Nephron progenitor cell (in vitro differentiated cells): ENCODE measurements at regions not wholly inside any gene's neighbourhood (a gene's known extent, or its start where the extent isn't known, plus 50 kb on each side); places are given as distances from the start of the nearest gene placed in this dataset.
A peak's percentile ranks its signal among the peaks of the same experiment; 100 is the strongest.

Source experiments
- DNase-seq: peaks from one replicate; pipeline ENCODE4 v3.0.0; 2021
- H3K27ac Mint-ChIP-seq: 2 replicates; pipeline ENCODE4 v1.8.0; 2021; ENCODE audit warnings: mild to moderate bottlenecking, moderate library complexity, mixed read lengths
- H3K27me3 Mint-ChIP-seq: 2 replicates; pipeline ENCODE4 v1.8.0; 2021; ENCODE audit warnings: mild to moderate bottlenecking, low read depth, mixed read lengths; ENCODE audit not compliant: poor library complexity
- H3K36me3 Mint-ChIP-seq: 2 replicates; pipeline ENCODE4 v1.8.0; 2021; ENCODE audit warnings: low read depth, mixed read lengths
- H3K4me1 Mint-ChIP-seq: 2 replicates; pipeline ENCODE4 v1.8.0; 2021; ENCODE audit warnings: mixed read lengths
- H3K4me3 Mint-ChIP-seq: 2 replicates; pipeline ENCODE4 v1.8.0; 2021; ENCODE audit warnings: mild to moderate bottlenecking, moderate library complexity, mixed read lengths
- H3K9me3 Mint-ChIP-seq: 2 replicates; pipeline ENCODE4 v1.8.0; 2021; ENCODE audit warnings: mild to moderate bottlenecking, moderate library complexity, mixed read lengths
- TF ChIP-seq, protein P1 (sequence below): fragments of 200-600 bp; sonication (generic); IDR thresholded peaks from 2 replicates; pipeline ENCODE4 v1.5.0; 2021; ENCODE audit warnings: antibody characterized with exemption

GRCh38 chr6:148273962-148274752 is 68.5 kb upstream of the SASH1 start:
- Mint-ChIP-seq H3K36me3 (no peaks in the 10 kb centered on the region), H3K4me3 (no peak overlapping the region), H3K4me1 (peaks cover 8% of the 10 kb centered on the region), H3K27me3 (no peaks in the 10 kb centered on the region), H3K27ac (no peak overlapping the region), H3K9me3 (no peaks in the 10 kb centered on the region)
- TF ChIP-seq, protein P1, sequence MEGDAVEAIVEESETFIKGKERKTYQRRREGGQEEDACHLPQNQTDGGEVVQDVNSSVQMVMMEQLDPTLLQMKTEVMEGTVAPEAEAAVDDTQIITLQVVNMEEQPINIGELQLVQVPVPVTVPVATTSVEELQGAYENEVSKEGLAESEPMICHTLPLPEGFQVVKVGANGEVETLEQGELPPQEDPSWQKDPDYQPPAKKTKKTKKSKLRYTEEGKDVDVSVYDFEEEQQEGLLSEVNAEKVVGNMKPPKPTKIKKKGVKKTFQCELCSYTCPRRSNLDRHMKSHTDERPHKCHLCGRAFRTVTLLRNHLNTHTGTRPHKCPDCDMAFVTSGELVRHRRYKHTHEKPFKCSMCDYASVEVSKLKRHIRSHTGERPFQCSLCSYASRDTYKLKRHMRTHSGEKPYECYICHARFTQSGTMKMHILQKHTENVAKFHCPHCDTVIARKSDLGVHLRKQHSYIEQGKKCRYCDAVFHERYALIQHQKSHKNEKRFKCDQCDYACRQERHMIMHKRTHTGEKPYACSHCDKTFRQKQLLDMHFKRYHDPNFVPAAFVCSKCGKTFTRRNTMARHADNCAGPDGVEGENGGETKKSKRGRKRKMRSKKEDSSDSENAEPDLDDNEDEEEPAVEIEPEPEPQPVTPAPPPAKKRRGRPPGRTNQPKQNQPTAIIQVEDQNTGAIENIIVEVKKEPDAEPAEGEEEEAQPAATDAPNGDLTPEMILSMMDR: no peak
- DNase-seq: no peak

GRCh38 chr6:148274809-148275208 is 67.8 kb upstream of the SASH1 start:
- Mint-ChIP-seq H3K27ac (no peak overlapping the region), H3K27me3 (no peaks in the 10 kb centered on the region), H3K36me3 (no peaks in the 10 kb centered on the region), H3K9me3 (no peaks in the 10 kb centered on the region), H3K4me3 (no peak overlapping the region), H3K4me1 (peaks cover 8% of the 10 kb centered on the region)
- TF ChIP-seq, protein P1: no peak
- no peak for DNase-seq

GRCh38 chr6:148285205-148285604 is 57.4 kb upstream of the SASH1 start:
- Mint-ChIP-seq H3K4me1 (peaks cover 46% of the 10 kb centered on the region), H3K36me3 (no peaks in the 10 kb centered on the region), H3K27ac (no peak overlapping the region), H3K27me3 (no peaks in the 10 kb centered on the region), H3K4me3 (no peak overlapping the region), H3K9me3 (peaks cover 3% of the 10 kb centered on the region)
- no peak for DNase-seq
- TF ChIP-seq, protein P1: no peak

- H3K4me1 Mint-ChIP-seq: peaks cover 54% of the 10 kb centered on the region
- TF ChIP-seq, protein P1: no peak
- H3K27ac Mint-ChIP-seq: peak overlapping the region; percentile 48
- no peak for DNase-seq
- H3K4me3 Mint-ChIP-seq: no peak overlapping the region
- H3K36me3 Mint-ChIP-seq: no peaks in the 10 kb centered on the region
- no peaks in the 10 kb centered on the region for H3K27me3 Mint-ChIP-seq
- no peaks in the 10 kb centered on the region for H3K9me3 Mint-ChIP-seq
These were observed 56.1 kb upstream of the SASH1 start for GRCh38 chr6:148286563-148286962.

- Mint-ChIP-seq H3K4me3 (peak overlapping the region; percentile 8), H3K9me3 (no peaks in the 10 kb centered on the region), H3K36me3 (no peaks in the 10 kb centered on the region), H3K27me3 (no peaks in the 10 kb centered on the region), H3K4me1 (peaks cover 52% of the 10 kb centered on the region), H3K27ac (peak overlapping the region; percentile 31)
- TF ChIP-seq, protein P1: no peak
- DNase-seq: no peak
These were observed 54.9 kb upstream of the SASH1 start for GRCh38 chr6:148287623-148288333.
